ENCODE measurements at regions not wholly inside any gene's neighbourhood (a gene's known extent, or its start where the extent isn't known, plus 50 kb on each side); places are given as distances from the start of the nearest gene placed in this dataset.
"Not testable (repeated sequence)": the region's sequence is repeated elsewhere in the genome, so short reads cannot be mapped to it uniquely, and the experiment has no call there.

DNA sequence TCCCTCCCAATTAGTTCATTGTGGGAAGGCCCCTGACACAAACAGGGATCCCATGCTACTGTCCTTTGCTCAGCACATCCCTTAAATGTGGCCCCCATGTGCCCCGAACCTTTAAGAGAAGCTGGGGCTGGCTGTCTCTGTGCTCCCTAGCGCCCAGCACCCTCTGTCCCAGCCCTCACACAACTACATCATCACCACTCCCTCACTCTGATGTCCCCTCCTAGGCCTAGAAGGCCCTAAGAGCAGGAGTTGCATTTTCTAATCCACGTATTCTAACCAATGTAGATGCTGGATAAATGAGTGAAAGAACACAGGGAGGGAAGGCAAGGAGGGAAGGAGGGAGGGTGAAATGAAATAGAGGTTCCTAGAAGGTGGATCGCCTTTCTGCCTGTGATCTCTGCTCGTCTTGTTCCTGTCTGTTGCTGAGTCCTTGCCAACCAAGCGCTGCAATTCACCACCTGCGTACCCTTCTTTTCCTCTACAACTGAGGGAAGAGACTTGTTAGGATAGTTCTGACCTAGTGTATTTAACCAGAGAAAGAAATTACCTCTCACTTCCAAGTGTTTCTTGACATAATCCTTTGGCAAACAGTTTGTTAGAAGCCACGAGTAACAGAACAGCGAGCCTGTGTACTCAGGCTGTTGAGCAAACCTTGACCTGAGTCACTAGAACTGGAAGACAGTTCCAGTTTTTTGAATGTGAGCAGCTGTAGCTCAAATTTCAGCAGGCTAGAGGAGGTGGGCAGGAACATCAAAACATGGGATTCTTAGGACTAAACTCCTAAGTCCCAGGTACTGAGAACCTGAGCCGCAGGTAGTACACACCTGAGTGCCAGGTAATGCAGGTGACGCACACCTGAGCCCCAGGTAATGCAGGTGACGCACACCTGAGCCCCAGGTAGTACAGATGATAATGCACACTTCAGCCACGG lies 181.5 kb upstream of the ID2 start:
- TF ChIP-seq PAX5 (IDR thresholded peaks at IDR 0.05; ENCODE audit: insufficient read depth, low read length, severe bottlenecking) = no peak
- no peak for FAIRE-seq
- DNase-seq (ENCODE audit: insufficient read length, low spot score) = no peak

DNA sequence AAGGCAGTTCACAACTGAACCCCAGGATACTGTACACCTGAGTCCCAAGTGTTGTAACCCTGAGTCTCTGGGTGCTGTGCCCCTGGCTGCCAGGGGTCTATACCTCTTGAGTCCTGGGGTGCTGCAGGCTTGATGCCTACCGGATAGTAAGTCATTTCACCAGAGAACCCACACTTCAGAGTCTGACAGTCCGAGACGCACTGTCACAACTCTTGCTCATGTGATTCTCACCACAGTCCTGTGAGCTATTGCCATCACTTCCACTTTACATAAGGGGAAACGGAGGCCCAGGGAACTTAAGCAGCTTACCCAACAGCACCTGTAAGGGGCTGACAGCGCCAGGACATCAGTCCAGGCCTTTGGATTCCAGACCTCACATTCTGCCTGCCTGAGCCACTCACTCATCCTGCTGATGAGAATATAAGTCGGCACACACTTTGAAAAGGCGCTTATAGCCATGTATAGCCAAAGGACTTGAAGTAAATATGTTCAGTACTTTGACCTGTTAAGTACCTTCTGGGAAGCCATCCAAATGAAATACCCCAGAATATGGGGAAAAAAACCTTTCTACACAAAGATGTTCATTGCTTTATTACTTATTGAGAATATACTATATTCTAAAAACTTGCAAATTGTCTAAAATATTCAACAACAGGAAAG lies 180.7 kb upstream of the ID2 start:
- TF ChIP-seq TAF1 (IDR thresholded peaks at IDR 0.05; ENCODE audit: low read depth, low read length) = no peak
- no peak for TF ChIP-seq PAX5 (IDR thresholded peaks at IDR 0.05; ENCODE audit: insufficient read depth, low read length, severe bottlenecking)
- no peak for TF ChIP-seq POU2F2 (IDR thresholded peaks at IDR 0.05; ENCODE audit: low read depth, low read length)
- no peak for TF ChIP-seq SPI1 (IDR thresholded peaks at IDR 0.05; ENCODE audit: low read depth, low read length)
- no peak for TF ChIP-seq POLR2A (IDR thresholded peaks at IDR 0.05; ENCODE audit: low read depth, low read length)
- no peak for TF ChIP-seq POLR2AphosphoS5 (IDR thresholded peaks at IDR 0.05; ENCODE audit: low read depth, low read length)
- FAIRE-seq = no peak
- no peak for DNase-seq (ENCODE audit: insufficient read length, low spot score)

DNA sequence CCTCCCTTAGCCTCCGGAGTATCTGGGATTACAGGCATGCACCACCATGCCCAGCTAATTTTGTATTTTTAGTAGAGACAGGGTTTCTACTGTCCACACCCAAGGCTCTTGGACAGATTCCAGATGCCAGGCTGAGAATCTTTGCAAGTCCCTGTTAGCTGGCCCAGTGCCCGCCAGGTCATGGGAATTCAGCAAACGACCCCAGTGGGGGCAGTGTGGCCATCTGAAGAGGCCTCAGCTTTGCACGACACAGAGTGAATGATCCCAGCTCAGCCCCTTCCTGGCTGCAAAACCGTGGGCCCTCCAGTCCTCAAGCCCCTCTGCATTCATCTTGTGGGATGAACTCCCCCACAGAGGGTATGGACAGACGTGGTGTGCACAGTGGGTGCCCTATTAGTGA lies 179.5 kb upstream of the ID2 start:
- FAIRE-seq = no peak
- DNase-seq (ENCODE audit: insufficient read length, low spot score) = no peak
- TF ChIP-seq TAF1 (IDR thresholded peaks at IDR 0.05; ENCODE audit: low read depth, low read length) = no peak
- no peak for TF ChIP-seq POU2F2 (IDR thresholded peaks at IDR 0.05; ENCODE audit: low read depth, low read length)
- TF ChIP-seq PAX5 (IDR thresholded peaks at IDR 0.05; ENCODE audit: insufficient read depth, low read length, severe bottlenecking) = no peak
- TF ChIP-seq SPI1 (IDR thresholded peaks at IDR 0.05; ENCODE audit: low read depth, low read length) = no peak
- no peak for TF ChIP-seq POLR2AphosphoS5 (IDR thresholded peaks at IDR 0.05; ENCODE audit: low read depth, low read length)
- no peak for TF ChIP-seq POLR2A (IDR thresholded peaks at IDR 0.05; ENCODE audit: low read depth, low read length)

DNA sequence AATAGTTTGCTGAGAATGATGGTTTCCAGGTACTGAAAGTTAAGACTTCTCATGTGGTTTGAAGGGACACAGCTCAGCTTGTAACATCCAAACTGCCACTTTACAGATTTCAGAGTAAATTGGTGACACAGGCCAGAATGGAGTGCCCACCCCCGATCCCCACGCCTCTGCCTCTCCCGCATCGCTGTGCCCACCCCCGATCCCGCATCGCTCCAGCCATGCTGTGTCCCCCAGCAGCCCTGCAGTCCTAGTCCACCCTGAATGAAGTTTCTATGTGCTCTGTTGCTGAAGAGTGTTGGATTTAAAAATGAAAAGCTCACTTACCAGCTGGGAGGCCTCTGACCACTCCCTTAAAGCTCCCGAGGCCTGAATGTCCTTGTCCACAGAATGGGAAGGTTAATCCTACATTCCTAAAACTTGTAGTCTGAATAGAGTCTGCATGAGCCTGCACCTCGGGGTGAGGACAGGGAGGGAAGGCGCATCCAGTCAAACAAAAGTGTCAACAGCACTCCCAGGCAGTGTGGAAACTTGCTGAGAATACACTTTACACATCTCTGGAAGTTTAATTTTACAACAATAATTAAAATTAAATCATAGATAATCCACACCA lies 176.4 kb upstream of the ID2 start:
- no peak for FAIRE-seq
- TF ChIP-seq POLR2AphosphoS5 (IDR thresholded peaks at IDR 0.05; ENCODE audit: low read depth, low read length) (no peak), TAF1 (IDR thresholded peaks at IDR 0.05; ENCODE audit: low read depth, low read length) (no peak), POU2F2 (IDR thresholded peaks at IDR 0.05; ENCODE audit: low read depth, low read length) (no peak), POLR2A (IDR thresholded peaks at IDR 0.05; ENCODE audit: low read depth, low read length) (no peak), SPI1 (IDR thresholded peaks at IDR 0.05; ENCODE audit: low read depth, low read length) (no peak), PAX5 (IDR thresholded peaks at IDR 0.05; ENCODE audit: insufficient read depth, low read length, severe bottlenecking) (no peak)

GRCh38 chr2:8506746-8507145 lies 175.1 kb upstream of the ID2 start:
- no peak for TF ChIP-seq PAX5 (IDR thresholded peaks at IDR 0.05; ENCODE audit: insufficient read depth, low read length, severe bottlenecking)
- TF ChIP-seq SPI1 (IDR thresholded peaks at IDR 0.05; ENCODE audit: low read depth, low read length) = no peak
- TF ChIP-seq POLR2AphosphoS5 (IDR thresholded peaks at IDR 0.05; ENCODE audit: low read depth, low read length) = no peak
- no peak for TF ChIP-seq POLR2A (IDR thresholded peaks at IDR 0.05; ENCODE audit: low read depth, low read length)
- TF ChIP-seq POU2F2 (IDR thresholded peaks at IDR 0.05; ENCODE audit: low read depth, low read length) = no peak
- no peak for TF ChIP-seq TAF1 (IDR thresholded peaks at IDR 0.05; ENCODE audit: low read depth, low read length)
- FAIRE-seq (no peak), DNase-seq (ENCODE audit: insufficient read length, low spot score) (no peak)

More for the DNA sequence above, 176.4 kb upstream of the ID2 start:
- no peak for DNase-seq (ENCODE audit: insufficient read length, low spot score)

- DNase-seq (ENCODE audit: insufficient read length, low spot score) (no peak), FAIRE-seq (no peak)
- TF ChIP-seq TAF1 (IDR thresholded peaks at IDR 0.05; ENCODE audit: low read depth, low read length) = no peak
Observed at GRCh38 chr2:8508766-8509165, 173.1 kb upstream of the ID2 start.

GRCh38 chr2:8509621-8510020 lies 172.2 kb upstream of the ID2 start:
- no peak for TF ChIP-seq POLR2AphosphoS5 (IDR thresholded peaks at IDR 0.05; ENCODE audit: low read depth, low read length)
- TF ChIP-seq SPI1 (IDR thresholded peaks at IDR 0.05; ENCODE audit: low read depth, low read length) = no peak
- no peak for TF ChIP-seq TAF1 (IDR thresholded peaks at IDR 0.05; ENCODE audit: low read depth, low read length)
- no peak for TF ChIP-seq POU2F2 (IDR thresholded peaks at IDR 0.05; ENCODE audit: low read depth, low read length)
- TF ChIP-seq PAX5 (IDR thresholded peaks at IDR 0.05; ENCODE audit: insufficient read depth, low read length, severe bottlenecking) = no peak
- TF ChIP-seq POLR2A (IDR thresholded peaks at IDR 0.05; ENCODE audit: low read depth, low read length) = no peak
- no peak for FAIRE-seq
- DNase-seq (ENCODE audit: insufficient read length, low spot score) = no peak

DNA sequence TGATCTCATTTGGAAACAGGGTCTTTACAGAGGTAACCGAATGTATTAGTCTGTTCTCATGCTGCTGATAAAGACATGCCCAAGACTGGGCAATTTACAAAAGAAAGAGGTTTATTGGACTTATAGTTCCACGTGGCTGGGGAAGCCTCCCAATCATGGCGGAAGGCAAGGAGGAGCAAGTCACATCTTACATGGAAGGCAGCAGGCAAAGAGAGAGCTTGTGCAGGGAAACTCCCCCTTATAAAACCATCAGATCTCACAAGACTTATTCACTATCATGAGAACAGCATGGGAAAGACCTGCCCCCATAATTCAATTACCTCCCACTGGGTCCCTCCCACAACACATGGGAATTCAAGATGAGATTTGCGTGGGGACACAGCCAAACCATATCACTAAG lies 171.8 kb upstream of the ID2 start:
- FAIRE-seq; DNase-seq (ENCODE audit: insufficient read length, low spot score): not testable (repeated sequence)

DNA sequence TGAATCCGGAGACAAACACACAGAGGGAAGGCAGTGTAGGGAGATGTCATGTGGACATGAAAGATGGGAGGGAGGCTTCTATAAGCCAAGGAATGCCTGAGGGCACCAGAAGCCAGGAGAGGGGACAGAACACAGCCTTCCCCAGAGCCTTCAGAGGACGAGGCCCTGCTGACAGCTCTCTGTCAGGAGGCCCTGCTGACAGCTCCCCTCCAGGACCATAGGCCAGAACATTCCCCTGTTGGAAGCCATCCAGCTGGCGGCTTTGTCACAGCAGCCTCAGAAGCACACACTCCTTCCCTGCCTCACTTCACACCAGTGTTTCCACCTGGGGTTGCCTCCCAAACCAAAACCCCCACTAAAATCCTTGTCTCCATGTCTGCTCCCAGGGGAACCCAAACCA lies 171.3 kb upstream of the ID2 start:
- no peak for DNase-seq (ENCODE audit: insufficient read length, low spot score)
- TF ChIP-seq TAF1 (IDR thresholded peaks at IDR 0.05; ENCODE audit: low read depth, low read length) = no peak
- no peak for TF ChIP-seq POLR2AphosphoS5 (IDR thresholded peaks at IDR 0.05; ENCODE audit: low read depth, low read length)
- no peak for TF ChIP-seq POU2F2 (IDR thresholded peaks at IDR 0.05; ENCODE audit: low read depth, low read length)
- no peak for TF ChIP-seq POLR2A (IDR thresholded peaks at IDR 0.05; ENCODE audit: low read depth, low read length)
- TF ChIP-seq SPI1 (IDR thresholded peaks at IDR 0.05; ENCODE audit: low read depth, low read length) = no peak
- no peak for TF ChIP-seq PAX5 (IDR thresholded peaks at IDR 0.05; ENCODE audit: insufficient read depth, low read length, severe bottlenecking)
- FAIRE-seq = no peak

All from GM12891 (cell line).